DOHH2 (cell line): ENCODE measurements at regions not wholly inside any gene's neighbourhood (a gene's known extent, or its start where the extent isn't known, plus 50 kb on each side); places are given as distances from the start of the nearest gene placed in this dataset.

ENCODE experiments used
- H3F3A ChIP-seq: fragments of 200-600 bp; sonication (generic), shearing (Covaris generic); 2 replicates; pipeline ENCODE4 v1.6.0; 2016; ENCODE audit warnings: antibody characterized with exemption, mild to moderate bottlenecking; ENCODE audit not compliant: control insufficient read depth, insufficient read depth
- H3K27ac ChIP-seq: fragments of 200-600 bp; sonication (generic); 2 replicates; pipeline ENCODE4 v1.5.1; 2014; ENCODE audit warnings: low read depth, mild to moderate bottlenecking, low read length, moderate library complexity
- H3K27me3 ChIP-seq: fragments of 200-600 bp; sonication (generic); 2 replicates; pipeline ENCODE4 v1.6.1; 2014; ENCODE audit warnings: mild to moderate bottlenecking, low read length, mixed read lengths; ENCODE audit not compliant: control insufficient read depth
- H3K36me3 ChIP-seq: fragments of 200-600 bp; sonication (generic); 2 replicates; pipeline ENCODE4 v1.6.1; 2014; ENCODE audit warnings: mild to moderate bottlenecking, low read length, moderate library complexity, mixed read lengths; ENCODE audit not compliant: control insufficient read depth
- H3K4me1 ChIP-seq: fragments of 200-600 bp; sonication (generic); 2 replicates; pipeline ENCODE4 v1.6.1; 2014; ENCODE audit warnings: mild to moderate bottlenecking, low read length, mixed read lengths; ENCODE audit not compliant: control insufficient read depth
- H3K4me2 ChIP-seq: fragments of 200-600 bp; sonication (generic); 2 replicates; pipeline ENCODE4 v1.6.0; 2014; ENCODE audit warnings: mild to moderate bottlenecking, low read length, moderate library complexity
- H3K4me3 ChIP-seq: fragments of 200-600 bp; sonication (generic); 2 replicates; pipeline ENCODE4 v1.5.1; 2014; ENCODE audit warnings: mild to moderate bottlenecking, low read length, mixed read lengths
- H3K79me2 ChIP-seq: fragments of 200-600 bp; sonication (generic); 2 replicates; pipeline ENCODE4 v1.6.1; 2014; ENCODE audit warnings: mild to moderate bottlenecking, low read length, mixed read lengths; ENCODE audit not compliant: control insufficient read depth
- H3K9me2 ChIP-seq: fragments of 200-600 bp; sonication (generic); replicated peaks from 2 replicates; pipeline ENCODE4 v1.6.1; 2014; ENCODE audit warnings: mild to moderate bottlenecking, low read length, mixed read lengths; ENCODE audit not compliant: control insufficient read depth
- H3K9me3 ChIP-seq: fragments of 200-600 bp; sonication (generic); 2 replicates; pipeline ENCODE4 v1.6.1; 2014; ENCODE audit warnings: antibody characterized with exemption, low read length, mixed read lengths; ENCODE audit not compliant: control insufficient read depth, insufficient read depth
- H4K20me1 ChIP-seq: fragments of 200-600 bp; sonication (generic); 2 replicates; pipeline ENCODE4 v1.6.0; 2014; ENCODE audit warnings: low read depth, mild to moderate bottlenecking, antibody characterized with exemption, low read length, moderate library complexity; ENCODE audit not compliant: control insufficient read depth, insufficient read depth
- EZH2phosphoT487 ChIP-seq: fragments of 200-600 bp; sonication (generic); IDR thresholded peaks from 2 replicates; pipeline ENCODE4 v1.6.1; 2017; ENCODE audit warnings: borderline replicate concordance, mild to moderate bottlenecking, antibody characterized with exemption, low read length, moderate library complexity, mixed read lengths
- TF ChIP-seq, protein P1 (sequence below): fragments of 200-600 bp; sonication (generic); IDR thresholded peaks from one replicate; pipeline ENCODE4 v1.5.1; 2014; ENCODE audit warnings: antibody characterized with exemption, mild to moderate bottlenecking, low read depth, low read length; ENCODE audit not compliant: poor library complexity, severe bottlenecking

DNA sequence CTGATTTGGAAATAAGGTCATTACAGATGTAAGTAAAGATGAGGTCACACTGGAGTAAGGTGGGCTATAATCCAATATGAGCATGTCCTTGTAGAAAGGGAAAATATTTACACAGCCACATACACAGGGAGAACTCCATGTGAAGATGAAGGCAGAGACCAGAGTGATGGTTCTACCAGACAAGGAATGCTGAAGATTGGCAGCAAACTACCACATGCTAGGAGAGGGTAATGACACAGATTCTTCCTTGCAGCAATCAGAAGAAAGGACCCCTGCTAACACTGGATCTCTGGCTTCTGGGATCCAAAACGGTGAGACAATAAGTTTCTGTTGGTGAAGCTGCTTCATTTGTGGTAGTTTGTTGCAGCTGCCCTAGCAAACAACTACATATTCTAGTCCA lies 56.0 kb upstream of the SPTSSB start:
- H3K4me3 ChIP-seq, result no peak overlapping the region
- H3K4me1 ChIP-seq, result no peaks in the 10 kb centered on the region
- H3K4me2 ChIP-seq, result no peak overlapping the region
- H3K9me3 ChIP-seq, result no peaks in the 10 kb centered on the region
- H3K9me2 ChIP-seq, result no peaks in the 10 kb centered on the region
- H3K27ac ChIP-seq, result no peak overlapping the region
- H4K20me1 ChIP-seq, result no peaks in the 10 kb centered on the region
- no peaks in the 10 kb centered on the region for H3K27me3 ChIP-seq
- H3K79me2 ChIP-seq, result no peaks in the 10 kb centered on the region
- H3K36me3 ChIP-seq, result no peaks in the 10 kb centered on the region
- no peaks in the 10 kb centered on the region for H3F3A ChIP-seq
- no peak for TF ChIP-seq EZH2phosphoT487
- TF ChIP-seq, protein P1, sequence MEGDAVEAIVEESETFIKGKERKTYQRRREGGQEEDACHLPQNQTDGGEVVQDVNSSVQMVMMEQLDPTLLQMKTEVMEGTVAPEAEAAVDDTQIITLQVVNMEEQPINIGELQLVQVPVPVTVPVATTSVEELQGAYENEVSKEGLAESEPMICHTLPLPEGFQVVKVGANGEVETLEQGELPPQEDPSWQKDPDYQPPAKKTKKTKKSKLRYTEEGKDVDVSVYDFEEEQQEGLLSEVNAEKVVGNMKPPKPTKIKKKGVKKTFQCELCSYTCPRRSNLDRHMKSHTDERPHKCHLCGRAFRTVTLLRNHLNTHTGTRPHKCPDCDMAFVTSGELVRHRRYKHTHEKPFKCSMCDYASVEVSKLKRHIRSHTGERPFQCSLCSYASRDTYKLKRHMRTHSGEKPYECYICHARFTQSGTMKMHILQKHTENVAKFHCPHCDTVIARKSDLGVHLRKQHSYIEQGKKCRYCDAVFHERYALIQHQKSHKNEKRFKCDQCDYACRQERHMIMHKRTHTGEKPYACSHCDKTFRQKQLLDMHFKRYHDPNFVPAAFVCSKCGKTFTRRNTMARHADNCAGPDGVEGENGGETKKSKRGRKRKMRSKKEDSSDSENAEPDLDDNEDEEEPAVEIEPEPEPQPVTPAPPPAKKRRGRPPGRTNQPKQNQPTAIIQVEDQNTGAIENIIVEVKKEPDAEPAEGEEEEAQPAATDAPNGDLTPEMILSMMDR, result no peak

GRCh38 chr3:161426758-161427157 lies 55.4 kb upstream of the SPTSSB start:
- Histone ChIP-seq H3K36me3 (no peaks in the 10 kb centered on the region), H3K4me1 (no peaks in the 10 kb centered on the region), H3K9me3 (no peaks in the 10 kb centered on the region), H3F3A (no peaks in the 10 kb centered on the region), H3K4me3 (no peak overlapping the region), H4K20me1 (no peaks in the 10 kb centered on the region), H3K79me2 (no peaks in the 10 kb centered on the region), H3K27ac (no peak overlapping the region), H3K9me2 (no peaks in the 10 kb centered on the region), H3K4me2 (no peak overlapping the region), H3K27me3 (no peaks in the 10 kb centered on the region)
- no peak for TF ChIP-seq EZH2phosphoT487
- TF ChIP-seq, protein P1, result no peak

DNA sequence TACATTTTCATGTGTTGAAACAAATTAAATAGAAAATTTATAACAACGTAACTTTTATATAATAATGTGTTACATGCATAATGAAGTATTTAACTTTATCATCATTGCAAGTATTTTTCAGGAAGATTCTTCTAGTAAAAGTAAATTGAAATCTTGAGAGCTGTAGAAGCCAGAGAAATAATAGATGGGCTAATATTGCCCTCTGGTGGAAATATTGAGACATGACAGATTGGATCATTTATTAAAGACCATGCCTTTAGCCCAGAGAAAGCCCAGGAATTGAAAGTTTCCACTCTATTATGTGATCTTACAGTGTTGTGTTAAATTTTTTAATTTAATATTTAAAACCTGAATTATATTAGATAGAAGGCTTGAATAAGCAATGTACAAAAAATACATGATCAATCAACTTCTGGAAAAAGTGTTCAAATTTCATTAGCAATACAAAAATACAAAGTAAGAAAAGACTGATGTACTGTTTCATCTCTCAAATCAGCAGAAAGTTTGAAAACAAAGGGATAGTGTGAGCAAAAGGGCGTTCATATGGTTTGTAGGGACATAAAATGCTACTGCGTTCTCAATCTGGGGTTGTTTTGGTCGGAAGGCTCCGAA lies 52.7 kb upstream of the SPTSSB start:
- H3F3A ChIP-seq, result no peaks in the 10 kb centered on the region
- H3K9me3 ChIP-seq, result no peaks in the 10 kb centered on the region
- H3K4me2 ChIP-seq, result no peak overlapping the region
- no peaks in the 10 kb centered on the region for H3K36me3 ChIP-seq
- H3K9me2 ChIP-seq, result no peaks in the 10 kb centered on the region
- no peaks in the 10 kb centered on the region for H4K20me1 ChIP-seq
- H3K79me2 ChIP-seq, result no peaks in the 10 kb centered on the region
- no peak overlapping the region for H3K4me3 ChIP-seq
- no peaks in the 10 kb centered on the region for H3K4me1 ChIP-seq
- no peaks in the 10 kb centered on the region for H3K27me3 ChIP-seq
- no peak for TF ChIP-seq EZH2phosphoT487
- TF ChIP-seq, protein P1, result peak; percentile 45
- H3K27ac ChIP-seq, result no peak overlapping the region
